NCI-H748 (cell line): ENCODE measurements at regions not wholly inside any gene's neighbourhood (a gene's known extent, or its start where the extent isn't known, plus 50 kb on each side); places are given as distances from the start of the nearest gene placed in this dataset.
"Not testable (repeated sequence)": the region's sequence is repeated elsewhere in the genome, so short reads cannot be mapped to it uniquely, and the experiment has no call there.

Source experiments
- DNase-seq: peaks from one replicate; lab custom pipeline; 2025; ENCODE audit not compliant: unreplicated experiment; lab: John Stamatoyannopoulos, UW

GRCh38 chrX:153266140-153266539, 55.4 kb downstream of the PNMA6F start:
- not testable (repeated sequence) for DNase-seq

DNA sequence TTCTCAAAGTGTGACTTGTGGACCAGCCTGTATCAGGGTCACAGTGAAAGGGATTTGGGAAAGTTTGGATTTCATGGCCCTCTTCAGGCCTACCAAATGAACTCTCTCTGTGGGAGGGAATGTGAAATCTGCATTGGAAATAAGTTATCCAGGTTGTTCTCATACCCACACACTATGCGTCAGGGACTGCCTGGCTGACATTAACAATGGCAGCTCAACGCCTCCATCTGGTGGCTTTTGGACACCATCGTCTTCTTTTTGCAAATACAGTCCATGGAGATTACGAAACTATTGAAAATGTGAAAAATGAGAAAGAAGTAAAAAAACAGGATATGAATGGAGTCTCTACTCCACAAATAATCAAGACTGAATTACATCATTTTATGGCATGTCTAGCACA, 61.1 kb downstream of the PNMA6F start:
- not testable (repeated sequence) for DNase-seq

GRCh38 chrX:153253239-153253638, 68.3 kb downstream of the PNMA6F start:
- DNase-seq = not testable (repeated sequence)

DNA sequence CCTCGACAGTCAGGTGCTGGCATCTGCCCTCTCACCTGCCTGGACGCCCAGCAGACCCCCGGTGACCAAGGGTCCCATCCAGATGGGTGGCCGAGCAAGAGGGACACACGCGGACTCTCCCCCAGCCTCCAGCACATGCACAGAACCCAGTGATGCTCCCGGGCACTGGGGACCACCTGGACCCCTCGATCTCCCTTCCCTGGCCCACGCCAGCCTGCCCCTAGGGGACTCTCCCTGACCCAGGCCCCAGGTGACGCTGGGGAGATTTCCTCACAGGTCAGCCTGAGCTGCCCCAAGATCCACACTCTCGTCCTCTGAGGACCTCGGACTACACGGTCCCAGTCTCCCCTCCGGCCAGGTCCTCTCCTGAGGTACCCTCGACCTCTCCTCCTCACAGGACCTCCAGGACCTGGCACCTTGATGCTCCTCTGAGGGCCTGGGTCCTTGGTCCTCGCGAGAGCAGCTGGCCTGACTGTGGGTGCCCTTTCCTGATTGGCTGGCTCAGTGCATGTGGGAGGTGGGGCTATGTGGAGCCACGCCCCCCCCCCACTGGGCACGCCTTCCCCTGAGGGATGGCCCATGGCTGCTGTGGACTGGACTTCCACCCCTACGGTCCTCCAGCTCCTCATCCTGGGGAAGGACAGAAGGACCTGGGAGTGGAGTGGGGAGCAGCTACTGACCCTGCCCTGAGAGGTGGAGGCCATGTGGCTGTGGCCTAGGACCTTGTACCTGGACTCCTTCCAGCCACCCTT, 69.0 kb downstream of the PNMA6F start:
- not testable (repeated sequence) for DNase-seq

DNA sequence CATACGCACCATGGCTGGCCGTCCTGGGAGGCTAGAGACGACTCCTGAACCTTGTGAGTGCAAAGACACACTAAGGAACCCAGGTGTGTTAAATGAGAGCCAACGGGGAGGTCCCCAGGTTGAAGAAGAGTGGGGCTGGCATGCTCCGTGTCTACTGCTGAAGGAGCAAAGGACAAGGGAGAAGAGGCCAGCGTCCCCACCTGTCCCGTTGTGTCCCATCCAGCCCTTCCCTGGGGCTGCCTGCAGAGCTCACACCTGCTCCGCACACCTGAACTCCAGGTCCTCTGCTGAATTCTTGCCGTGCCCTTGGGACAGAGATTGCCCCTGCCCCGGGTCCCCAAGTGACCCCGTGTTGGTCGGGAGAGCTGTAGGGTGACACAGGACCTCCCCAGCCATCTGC, 69.6 kb downstream of the PNMA6F start:
- DNase-seq = not testable (repeated sequence)

DNA sequence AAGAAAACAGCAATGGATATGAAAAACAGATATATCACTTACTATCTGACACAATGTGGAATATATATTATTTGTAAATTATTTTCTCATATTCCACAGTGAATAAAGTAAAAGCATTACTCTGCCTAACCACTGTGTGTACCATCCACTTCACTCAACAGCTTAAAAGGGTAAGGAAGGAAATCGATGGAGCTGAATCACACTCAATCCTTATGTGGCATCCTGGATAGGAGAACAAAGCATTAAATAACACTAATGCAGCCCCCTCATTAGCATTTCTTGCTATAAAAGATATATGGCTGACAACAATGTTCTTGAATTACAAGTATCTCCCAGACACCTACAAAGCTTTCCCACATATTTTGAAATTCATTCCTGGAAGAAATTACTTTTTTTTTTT, 70.8 kb downstream of the PNMA6F start:
- DNase-seq = not testable (repeated sequence)

- DNase-seq = peak; percentile 66
Observed at GRCh38 chrX:153245288-153245731, 66.2 kb downstream of the MAGEA1 start.

- no peak for DNase-seq
Observed at GRCh38 chrX:153244767-153245166, 65.7 kb downstream of the MAGEA1 start.

DNA sequence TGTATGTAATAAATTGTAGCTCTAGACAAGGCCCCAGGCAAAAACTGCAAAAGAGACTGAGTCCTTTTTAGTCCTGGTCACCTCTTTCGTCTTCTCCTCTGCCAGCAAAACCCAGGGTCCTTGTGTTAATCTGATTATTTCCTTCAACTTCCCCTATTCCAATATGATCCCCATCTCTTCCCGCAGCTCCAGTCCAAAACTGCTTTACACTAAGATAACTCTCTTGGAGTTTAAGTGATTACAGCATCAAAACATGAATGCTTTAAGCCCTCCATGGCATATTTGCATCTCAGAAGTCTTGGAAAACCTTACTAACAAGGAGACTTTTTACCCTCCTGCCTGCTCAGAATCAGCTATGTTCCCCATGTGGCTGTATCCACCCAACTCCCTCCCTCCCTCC, 59.3 kb downstream of the MAGEA1 start:
- DNase-seq = no peak
